Activated T-cell treated with anti-CD3 and anti-CD28 coated beads for 48 hours (primary cell): ENCODE measurements at regions not wholly inside any gene's neighbourhood (a gene's known extent, or its start where the extent isn't known, plus 50 kb on each side); places are given as distances from the start of the nearest gene placed in this dataset.

ENCODE experiments used
- DNase-seq: peaks from one replicate; pipeline ENCODE4 v3.0.0-alpha.2; 2020; ENCODE audit warnings: low read depth

DNA sequence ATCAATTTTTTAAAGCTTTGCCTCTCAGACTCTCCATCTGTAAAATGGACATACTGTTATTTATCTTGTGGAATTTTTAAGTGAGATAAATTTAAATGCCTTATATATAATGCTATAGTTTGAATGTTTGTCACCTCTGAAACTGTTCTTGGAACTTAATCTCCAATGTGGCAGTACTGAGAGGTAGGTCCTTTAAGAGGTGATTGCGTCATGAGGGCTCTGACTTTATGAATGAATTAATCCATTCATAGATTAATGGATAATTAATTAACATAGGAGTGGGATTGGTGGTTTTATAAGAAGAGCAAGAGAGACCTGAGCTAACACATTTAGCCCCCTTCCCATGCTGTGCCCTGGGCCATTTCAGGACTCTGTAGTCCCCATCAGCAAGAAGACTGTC lies 326.3 kb upstream of the TSHZ2 start:
- DNase-seq = no peak

DNA sequence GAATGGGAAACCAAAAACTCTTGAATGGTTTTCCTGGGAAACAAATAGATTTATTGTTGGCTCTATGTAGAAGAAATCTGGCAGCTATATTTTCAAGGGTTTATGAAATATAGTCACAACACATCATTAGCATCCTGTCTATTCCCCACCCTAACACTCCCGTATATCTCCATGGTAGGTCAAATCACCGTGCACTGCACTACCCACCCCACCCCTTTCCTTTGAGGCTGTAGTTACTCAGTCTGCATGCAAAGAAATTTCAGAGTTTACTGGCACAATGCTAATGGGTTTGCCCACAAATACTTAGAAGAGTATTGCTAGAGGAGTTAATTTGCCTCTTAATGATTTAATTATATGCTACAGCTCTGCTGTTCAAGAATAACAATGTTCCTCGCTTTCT lies 329.1 kb upstream of the TSHZ2 start:
- no peak for DNase-seq

DNA sequence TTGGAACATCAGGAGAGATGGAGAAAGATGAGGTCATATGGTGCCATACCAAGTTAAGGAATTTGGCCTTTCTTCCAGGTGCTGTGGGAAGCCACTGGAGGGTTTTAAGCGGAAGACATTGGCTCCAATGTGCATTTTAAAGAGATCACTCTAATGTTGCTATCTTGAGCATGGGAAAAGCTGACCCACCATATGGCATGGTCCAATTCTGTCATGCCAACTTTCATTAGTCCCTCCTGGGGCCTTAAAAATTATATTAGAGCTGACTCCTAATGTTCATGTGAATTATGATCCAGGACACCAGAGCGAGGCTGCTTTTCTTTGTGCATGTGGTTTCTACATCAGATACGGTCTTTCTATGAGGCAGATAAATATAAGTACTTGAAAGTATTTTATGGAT lies 335.0 kb upstream of the TSHZ2 start:
- no peak for DNase-seq

DNA sequence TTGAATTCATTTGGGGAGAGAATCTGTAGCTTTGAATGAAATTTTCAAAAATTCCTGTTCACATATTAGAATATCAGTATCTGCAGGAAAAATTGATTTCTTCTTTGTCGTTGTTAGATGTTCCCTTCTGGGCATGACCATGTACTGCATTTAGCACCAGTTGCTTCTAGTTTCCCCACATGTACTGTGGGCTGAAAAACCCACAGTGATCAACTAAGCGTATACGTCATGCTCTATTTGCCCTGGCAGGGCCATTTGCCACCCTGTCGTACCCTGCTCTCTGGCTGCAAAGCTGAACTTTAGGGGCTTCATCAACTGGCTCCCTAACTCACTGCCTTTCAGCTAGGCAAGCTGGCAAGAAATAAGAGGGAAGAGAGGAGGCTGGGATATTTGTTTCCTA lies 340.7 kb upstream of the TSHZ2 start:
- no peak for DNase-seq

DNA sequence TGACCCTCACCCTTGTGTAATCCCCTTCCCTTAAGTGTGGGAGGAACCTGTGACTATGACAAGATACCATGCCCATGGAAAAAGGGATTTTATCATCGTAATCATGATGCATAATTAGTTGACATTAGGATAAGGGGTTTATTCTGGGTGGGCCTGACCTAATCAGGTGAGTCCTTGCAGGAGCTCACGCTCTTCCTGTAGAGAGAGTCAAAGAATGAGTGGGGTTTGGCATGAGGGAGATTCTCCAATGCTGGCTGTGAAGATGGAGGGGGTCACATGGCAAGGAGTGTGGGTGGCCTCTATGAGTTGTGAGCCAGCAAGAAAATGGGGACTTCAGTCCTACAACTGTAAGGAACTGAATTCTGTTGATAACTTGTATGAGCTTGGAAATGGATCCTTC lies 342.0 kb upstream of the TSHZ2 start:
- DNase-seq = no peak

DNA sequence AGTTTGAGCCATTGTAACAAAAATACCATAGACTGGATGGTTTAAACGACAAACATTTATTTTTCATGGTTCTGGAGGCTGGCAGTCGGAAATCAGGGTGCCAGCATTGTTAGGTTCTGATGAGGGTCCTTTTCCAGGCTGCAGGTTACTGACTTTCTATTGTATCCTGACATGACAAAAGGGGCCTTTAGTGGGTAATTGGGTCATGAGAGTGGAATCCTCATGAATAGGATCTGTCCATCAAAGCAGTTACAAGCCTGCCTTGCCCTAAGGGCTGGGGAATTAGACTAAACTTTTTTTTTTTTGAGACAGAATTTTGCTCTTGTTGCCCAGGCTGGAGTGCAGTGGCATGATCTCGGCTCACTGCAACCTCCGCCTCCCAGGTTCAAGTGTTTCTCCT lies 347.9 kb upstream of the TSHZ2 start:
- DNase-seq = no peak

DNA sequence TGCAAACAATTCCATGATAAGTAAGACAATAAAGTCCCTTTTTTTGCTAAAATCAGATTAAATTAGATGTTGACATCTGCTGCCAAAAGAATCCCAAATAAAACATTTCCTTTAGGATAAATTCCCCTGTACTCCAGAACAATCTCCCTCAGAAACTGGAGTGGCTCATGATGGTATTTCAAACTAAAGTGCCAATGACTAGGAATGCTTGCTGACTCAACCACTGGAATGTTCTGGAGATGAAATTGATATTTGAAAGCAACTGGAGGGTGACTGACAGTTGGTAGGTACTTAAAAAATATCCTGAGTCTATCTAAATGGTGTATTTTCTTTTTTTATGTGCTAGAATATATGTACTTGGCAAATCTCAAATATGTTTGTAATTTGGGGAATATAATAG lies 350.1 kb upstream of the TSHZ2 start:
- no peak for DNase-seq

DNA sequence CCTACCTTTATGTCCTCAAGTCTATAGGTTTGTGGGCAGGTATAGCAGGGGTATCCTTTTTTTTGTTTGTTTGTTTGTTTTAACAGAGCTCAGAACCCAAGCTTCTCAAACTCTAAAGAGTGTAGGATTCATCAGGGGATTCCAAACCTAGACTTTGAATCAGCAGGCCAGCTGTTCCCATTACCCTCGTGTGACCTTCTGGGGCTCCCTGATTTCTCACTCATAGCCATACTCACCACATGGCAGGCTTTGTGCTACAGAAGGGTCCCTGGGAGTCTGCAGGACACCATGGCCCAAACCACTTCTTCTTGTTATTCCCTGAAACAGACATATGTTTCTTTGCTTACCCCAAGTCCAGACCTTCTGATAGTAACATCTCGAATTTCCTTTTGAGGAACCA lies 350.8 kb upstream of the TSHZ2 start:
- DNase-seq = no peak

DNA sequence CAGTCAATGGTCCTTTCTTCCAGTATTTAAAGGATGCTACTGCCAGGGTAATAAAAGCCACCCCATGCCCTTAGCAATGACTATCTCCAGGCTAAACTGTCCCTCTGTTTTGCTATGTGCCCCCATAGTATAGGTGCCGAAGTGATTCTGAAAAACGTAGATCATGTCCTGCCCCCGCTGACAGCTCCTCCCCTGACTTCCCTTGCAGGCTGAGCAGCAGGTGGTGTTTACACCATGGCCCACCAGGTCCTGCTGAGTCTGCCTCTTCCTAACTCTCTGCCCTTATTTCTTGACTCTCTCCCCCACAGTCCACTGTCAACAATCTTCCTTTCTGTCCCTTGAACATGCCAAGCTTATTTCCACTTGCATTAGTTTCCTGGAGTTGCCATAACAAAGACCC lies 352.5 kb upstream of the TSHZ2 start:
- DNase-seq = no peak

DNA sequence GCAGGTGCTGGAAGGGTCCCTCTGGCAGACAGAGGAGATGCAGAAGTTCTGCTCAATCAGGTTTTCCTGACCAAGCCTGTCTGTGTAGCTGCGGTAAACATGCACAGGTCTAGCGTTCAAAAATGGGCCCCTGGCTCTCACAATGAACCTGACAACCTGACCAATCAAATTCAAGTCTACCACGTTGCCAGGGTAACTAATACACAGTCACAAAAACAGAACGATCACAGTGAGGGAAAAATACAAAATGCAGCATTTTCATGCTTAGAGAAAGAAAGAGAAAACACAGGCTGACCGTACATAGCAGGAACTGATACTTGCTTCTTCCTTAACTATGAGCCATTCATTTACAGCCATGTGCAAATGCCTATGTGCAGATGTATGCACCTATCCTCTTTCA lies 353.1 kb upstream of the TSHZ2 start:
- DNase-seq = no peak

DNA sequence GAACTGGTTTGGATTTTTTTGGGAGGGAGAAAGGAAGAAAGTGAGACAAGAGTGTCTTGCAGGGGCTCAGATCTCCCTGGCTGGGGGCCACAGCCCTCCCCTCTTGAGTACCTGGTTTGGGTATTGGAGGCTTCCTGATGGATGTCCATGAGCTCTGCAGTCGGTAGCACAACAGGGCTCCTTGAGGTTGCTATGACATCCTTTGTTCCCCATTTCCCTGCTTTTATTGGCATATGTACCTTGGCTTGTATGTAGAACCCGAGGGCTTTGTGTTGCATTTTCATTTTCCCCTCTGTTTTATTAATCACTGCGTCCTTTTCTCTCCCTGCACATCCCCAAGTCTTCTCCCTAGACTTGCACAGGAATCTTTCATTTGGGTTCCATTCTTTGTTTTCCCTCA lies 355.5 kb upstream of the TSHZ2 start:
- DNase-seq = no peak

DNA sequence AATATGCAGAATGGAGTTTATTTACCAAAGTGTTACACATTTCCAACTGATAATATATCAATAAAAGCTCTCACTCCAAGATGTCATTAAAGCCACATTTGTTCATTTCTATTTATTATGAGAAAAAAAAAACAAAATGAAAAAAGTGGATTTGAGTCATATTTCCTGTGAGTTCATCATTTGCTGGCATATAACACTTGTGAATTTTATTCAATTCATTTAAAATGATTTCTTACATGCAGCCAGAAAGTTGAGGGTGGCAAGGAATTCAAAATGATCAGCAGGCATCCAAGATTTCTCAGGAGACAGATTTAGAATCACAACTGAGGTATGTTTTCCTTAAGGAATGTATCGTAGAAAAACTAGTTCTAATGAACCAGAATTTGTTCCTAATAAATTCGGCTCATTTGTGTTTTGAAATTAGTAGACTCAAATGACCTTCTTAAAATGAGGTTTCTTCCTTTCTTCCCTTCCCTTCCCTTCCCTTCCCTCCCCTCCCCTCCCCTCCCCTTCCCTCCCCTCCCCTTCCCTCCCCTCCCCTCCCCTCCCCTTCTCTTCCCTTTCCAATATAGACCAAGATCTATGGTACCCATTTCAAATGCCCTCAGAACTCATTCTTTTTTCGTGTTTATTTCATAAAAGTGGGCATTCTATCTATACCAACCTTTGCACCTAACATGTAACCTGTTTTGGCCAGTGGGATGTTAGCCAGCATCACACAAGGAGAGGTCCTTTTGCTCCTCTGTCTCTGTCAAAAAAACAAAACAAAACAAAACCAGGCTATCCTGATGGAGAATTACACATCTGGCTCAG lies 357.9 kb upstream of the TSHZ2 start:
- DNase-seq = no peak

DNA sequence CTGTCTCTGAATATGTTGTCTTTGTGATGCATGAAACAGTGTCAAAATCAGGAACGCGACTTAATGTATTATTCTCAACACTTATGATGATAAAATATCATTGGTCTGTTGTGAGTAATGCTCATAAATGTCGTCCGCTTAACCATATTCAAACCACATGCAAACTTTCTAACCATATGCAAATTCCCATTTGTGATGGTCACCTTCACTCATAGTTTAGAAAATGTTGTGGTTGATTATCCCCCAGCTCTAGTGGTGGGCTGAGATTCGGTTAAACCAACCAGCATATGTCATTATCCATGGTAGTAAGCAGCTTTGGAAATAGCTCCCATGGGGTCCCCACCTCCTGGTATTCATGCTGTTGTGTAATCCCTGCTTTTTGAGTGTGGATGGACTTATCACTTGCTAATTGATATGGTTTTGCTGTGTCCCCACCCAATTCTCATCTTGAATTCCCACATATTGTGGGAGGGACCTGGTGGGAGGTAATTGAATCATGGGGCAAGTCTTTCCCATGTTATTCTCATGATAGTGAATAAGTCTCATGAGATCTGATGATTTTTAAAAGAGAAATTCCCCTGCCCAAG lies 360.0 kb upstream of the TSHZ2 start:
- DNase-seq = no peak

DNA sequence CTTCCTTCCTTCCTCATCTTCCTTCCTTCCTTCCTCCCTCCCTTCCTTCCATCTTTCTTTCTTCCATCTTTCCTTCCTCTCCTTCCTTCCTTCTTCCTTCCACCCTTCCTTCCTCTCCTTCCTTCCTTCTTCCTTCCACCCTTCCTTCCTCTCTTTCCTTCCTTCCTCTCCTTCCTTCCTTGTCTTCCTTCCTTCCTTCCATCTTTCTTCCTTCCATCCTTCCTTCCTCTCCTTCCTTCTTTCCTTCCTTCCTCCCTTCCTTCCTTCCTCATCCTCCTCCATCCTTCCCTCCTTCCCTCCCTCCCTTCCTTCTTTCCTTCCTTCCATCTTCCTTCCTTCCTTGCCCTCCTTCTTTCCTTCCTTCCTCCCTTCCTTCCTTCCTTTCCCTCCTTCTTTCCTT lies 361.4 kb upstream of the TSHZ2 start:
- DNase-seq = no peak

DNA sequence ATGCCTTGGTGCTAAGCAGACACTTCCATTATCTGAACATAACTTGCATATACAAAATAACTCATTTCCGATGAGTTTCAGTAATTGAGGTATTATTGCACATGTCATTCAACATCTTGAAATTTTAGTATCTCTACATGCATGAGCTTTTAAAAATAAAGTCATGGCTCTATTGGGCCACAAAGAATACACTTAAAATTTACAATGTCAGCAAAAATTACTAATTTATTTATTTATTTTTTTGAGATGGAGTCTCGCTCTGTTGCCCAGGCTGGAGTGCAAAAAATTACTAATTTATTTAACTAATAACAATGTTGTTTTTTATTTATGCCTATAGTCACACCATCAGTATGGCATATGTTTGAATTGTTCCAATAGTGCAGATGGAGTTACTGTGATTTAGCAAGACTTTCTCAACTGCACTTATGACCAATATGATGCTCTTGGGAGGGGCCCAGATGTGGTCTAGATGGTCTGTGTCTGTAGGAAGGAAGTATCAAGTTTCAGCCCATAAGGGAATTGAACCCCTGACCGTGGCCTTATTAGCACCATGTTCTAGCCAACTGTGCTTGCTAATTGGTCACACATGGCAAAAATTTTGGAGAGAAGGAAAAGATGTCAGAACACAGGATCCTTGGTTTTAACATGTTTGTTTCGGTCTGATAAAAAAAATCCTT lies 370.7 kb upstream of the TSHZ2 start:
- no peak for DNase-seq

DNA sequence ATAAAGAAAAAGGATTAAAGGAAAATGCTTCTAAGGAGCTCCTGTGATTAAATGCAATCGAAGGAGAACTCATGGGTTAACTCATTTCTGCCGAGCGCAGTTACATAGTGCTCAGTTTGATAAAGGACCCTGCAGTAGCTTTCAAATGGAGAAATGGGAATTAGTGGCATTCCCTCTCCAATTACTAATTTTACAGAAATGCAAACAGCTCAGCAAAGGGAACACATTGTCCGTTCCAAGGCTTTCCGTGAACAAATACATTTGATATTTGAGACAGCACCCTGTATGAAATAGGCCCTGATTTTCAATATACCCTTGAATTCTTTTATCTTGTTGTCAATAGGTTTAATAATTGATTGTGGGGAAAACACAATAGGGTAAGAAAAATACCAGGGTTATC lies 375.9 kb upstream of the TSHZ2 start:
- DNase-seq = no peak

DNA sequence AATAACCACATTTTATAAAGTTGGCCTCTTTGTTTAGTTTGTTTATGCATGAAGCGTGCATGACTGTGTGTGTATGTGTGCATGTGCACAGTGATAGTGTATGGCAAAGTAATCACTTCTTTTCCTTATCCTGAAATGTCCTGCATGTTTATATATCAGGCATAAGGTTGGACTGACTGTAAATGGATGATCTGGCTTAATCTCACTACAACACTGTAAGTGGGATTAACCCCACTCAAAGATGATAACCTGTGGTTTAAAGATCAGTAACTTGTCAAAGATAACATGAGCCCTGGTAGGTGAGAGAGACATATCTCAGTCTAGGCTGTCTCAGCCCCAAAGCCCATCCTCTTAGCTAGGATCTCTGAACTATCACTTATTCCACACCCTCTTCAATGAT lies 376.6 kb upstream of the TSHZ2 start:
- no peak for DNase-seq

DNA sequence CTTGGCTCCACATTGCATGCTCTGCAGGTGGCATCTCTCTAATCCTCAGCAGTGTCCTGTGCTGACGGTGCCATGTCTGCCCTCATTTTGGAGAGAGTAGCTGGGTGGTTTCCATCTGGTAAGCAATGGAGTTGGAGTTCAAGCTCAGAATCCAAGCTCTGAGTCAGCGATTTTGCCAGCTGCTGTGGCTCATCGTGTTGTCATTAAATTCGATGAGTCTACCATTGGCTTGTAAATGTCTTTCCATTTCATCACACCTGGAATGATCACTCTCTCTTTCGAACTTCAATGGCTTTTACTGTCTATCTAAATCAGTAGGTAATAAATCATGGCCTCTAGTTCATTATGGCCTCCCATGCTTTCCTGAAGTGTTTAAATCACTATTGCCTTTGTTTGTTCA lies 378.5 kb upstream of the TSHZ2 start:
- DNase-seq = no peak

DNA sequence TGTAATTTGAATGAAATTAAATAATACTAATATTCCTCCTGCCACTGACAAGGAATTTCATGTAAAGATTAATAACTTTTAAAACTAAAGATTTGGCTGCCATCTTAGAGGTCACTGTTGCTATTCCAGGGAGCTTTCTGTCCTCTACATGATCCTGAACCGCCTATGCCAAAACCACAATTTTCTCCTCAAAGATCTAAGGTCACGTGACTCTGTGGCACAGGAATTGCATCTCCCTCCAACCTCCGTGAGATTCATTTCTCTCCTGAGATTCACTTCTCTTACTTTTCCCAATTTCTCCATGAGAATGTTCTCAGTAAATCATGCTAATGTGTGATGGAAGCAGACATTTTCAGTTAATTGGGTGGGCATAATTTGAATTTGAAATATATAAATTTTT lies 379.6 kb upstream of the TSHZ2 start:
- no peak for DNase-seq

DNA sequence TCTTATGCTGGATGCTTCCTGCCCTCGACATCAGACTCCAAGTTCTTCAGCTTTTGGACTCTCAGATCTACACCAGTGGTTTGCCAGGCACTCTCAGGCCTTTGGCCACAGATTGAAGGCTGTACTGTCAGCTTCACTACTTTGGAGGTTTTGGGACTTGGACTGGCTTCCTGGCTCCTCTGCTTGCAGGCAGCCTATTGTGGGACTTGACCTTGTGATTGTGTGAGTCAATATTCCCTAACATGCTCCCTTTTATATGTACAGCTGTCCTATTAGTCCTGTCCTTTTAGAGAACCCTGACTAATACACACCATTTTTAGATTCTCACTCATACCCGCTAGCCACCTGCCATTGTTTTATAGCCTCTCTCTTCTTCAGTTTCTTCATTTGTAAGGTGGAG lies 382.1 kb upstream of the TSHZ2 start:
- no peak for DNase-seq

DNA sequence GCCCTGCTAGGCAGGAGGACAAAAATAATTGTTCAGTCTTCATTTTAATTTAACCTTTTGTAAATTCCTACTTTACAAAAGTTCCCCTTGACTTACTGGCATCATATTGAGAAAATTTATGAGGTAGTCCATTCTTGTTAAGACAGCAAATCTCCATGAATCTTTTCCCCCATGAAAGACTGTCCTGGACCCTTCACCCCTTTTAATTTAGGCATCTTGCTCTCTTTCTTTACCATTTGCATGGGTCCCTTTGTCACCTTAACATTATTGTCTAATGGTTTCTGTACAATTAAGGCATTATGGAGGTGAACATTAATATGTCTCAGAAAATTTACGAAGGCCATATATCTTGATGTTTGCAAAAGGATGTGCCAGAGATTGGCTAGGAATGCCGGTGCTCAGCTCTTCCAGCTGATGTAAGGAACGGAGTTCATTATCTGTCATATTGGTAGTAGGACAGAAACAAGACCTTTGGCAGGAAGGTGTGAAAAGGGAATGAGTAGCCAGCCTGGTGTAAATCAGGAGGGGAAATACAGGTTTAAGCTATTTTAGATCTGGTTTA lies 382.8 kb upstream of the TSHZ2 start:
- DNase-seq = no peak

DNA sequence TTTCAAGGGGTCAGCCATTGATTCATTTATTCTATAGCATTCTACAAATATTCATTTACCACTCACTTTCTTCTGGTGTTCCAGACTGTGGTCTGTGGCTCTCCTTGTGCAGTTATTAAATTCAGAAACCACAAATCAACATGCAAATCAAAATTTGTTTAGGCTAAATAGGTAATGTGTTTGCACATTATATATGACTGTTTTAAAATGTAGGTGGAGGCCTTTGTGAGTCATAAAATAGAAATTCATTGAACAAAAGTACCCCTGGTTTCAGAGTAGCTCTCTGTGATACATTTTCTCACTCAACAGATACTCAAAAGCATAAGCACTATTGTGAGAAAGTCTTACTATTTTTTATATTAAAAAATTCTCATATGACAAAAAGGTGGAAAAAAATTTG lies 385.5 kb upstream of the TSHZ2 start:
- no peak for DNase-seq

DNA sequence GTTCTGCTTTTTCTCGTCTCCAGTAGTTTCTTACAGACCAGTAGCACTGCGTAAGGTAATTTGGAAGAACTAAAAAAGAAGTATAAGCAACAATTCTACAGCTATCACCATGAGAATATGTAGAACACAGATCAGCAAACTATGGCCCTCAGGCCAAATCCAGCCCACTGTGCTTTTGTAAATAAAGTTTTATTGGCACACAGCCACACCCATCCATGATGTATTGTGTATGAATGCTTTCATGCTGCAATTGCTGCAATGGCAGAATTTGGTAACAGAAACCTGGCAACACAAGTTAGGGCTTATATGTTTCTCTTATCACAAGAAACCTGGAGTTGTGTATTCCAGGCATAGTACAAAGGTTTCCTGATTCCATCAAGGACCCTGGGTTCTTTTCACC lies 386.8 kb upstream of the TSHZ2 start:
- no peak for DNase-seq
